ENCODE measurements at regions not wholly inside any gene's neighbourhood (a gene's known extent, or its start where the extent isn't known, plus 50 kb on each side); places are given as distances from the start of the nearest gene placed in this dataset.

DNA sequence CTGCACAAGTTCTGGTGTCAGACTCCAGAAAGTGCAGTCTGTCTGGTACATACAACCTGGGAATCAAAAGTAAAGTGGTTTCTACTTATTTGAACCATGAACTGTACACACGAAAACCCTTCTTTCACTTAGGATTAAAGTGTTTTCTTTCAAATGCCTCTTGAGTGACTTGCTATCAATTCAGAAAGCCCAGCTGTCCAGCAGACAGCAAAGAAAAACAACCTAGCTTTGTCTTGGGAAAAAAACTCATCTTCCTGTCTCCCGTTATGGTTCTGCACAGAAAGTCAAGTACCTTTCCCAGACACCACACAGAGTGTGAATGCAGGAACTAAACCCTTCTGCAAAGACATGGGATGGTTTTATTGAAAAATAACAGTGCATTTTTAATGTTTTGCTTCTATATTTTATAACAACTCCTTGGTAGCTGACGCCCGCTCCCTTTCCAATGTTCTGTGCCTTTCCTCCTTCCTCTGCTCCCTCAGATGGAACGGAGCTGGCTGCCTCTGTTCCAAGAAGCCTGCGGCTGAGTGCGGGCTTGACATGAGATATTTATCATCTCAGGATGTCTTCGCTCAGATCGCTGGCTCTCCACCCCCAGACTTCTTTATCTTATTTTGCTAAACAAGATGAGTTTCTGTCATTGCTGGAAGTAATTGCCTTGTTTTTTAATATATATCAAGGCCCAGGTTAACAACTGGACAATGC, 322.3 kb upstream of the B3GAT1 start:
- ChIA-PET POLR2A (ENCODE audit: partially characterized antibody) (no interaction called here), CTCF (ENCODE audit: partially characterized antibody) (no interaction called here)
- Histone ChIP-seq H3K4me3 (ENCODE audit: extremely low read depth in 1 of 4, insufficient read depth in 2 of 4, low read depth in 3 of 4, low read length in 4 of 4) (no peak overlapping the region), H2BK20ac (ENCODE audit: low read length) (no peak overlapping the region), H4K5ac (ENCODE audit: insufficient read length, low read depth, low read length) (no peak overlapping the region), H3K9ac (replicated peaks in 1 of 4; ENCODE audit: extremely low read depth in 1 of 4, low read depth in 3 of 4, low read length in 3 of 4) (no peak overlapping the region), H3K14ac (ENCODE audit: insufficient read length) (no peak overlapping the region), H2BK5ac (ENCODE audit: low read depth, low read length) (no peak overlapping the region), H3K4ac (replicated peaks; ENCODE audit: insufficient read length, low read depth, low read length) (no peak overlapping the region), H3K27me3 (replicated peaks in 1 of 4; ENCODE audit: control insufficient read depth in 3 of 4, extremely low read depth in 1 of 4, insufficient read depth in 3 of 4, low read length in 3 of 4) (0 out of 7 replicates have a peak, but pooled peaks cover 0 to 3% (median 0%) of the 10 kb centered on the region in 4 experiments), H3K4me2 (ENCODE audit: insufficient read depth in 1 of 2, low read depth in 2 of 2, low read length in 2 of 2) (no peak overlapping the region), H2AFZ (ENCODE audit: low read length) (no peak overlapping the region), H3K23ac (ENCODE audit: insufficient read length) (no peak overlapping the region), H2AK5ac (ENCODE audit: low read depth, low read length) (no peak overlapping the region), H3K79me1 (ENCODE audit: low read depth, low read length) (no peaks in the 10 kb centered on the region), H3K9me3 (ENCODE audit: insufficient read depth in 2 of 2, low read depth in 1 of 2, low read length in 1 of 2) (no peaks in the 10 kb centered on the region; a peak in 1 of 4 replicates), H3K4me1 (replicated peaks in 1 of 4; ENCODE audit: control insufficient read depth in 3 of 4, insufficient read depth in 4 of 4, low read length in 3 of 4) (peaks cover 14 to 22% (median 17%) of the 10 kb centered on the region in 4 experiments), H4K20me1 (replicated peaks in 1 of 2; ENCODE audit: control insufficient read depth in 1 of 2, insufficient read depth in 2 of 2, low read length in 2 of 2) (no peaks in the 10 kb centered on the region), H3K23me2 (ENCODE audit: low read depth, low read length) (peaks cover 2% of the 10 kb centered on the region; the same call in 1 of the 2 replicates), H2BK12ac (ENCODE audit: low read depth, low read length) (no peak overlapping the region), H3K27ac (ENCODE audit: low read depth, low read length) (no peak overlapping the region), H2BK120ac (replicated peaks; ENCODE audit: low read depth, low read length) (no peak overlapping the region), H3K56ac (replicated peaks; ENCODE audit: insufficient read length, low read depth, low read length) (no peak overlapping the region), H3K18ac (ENCODE audit: extremely low read depth, low read length) (no peak overlapping the region), H4K91ac (replicated peaks; ENCODE audit: insufficient read length, low read length) (no peak overlapping the region), H3K36me3 (ENCODE audit: control insufficient read depth in 2 of 4, insufficient read depth in 4 of 4, low read length in 3 of 4) (no peaks in the 10 kb centered on the region), H3K79me2 (ENCODE audit: control insufficient read depth in 1 of 2, insufficient read depth in 2 of 2, low read length in 2 of 2) (no peaks in the 10 kb centered on the region), H2BK15ac (ENCODE audit: low read length) (no peak overlapping the region), H4K8ac (ENCODE audit: extremely low read depth, insufficient read depth, low read length) (no peak overlapping the region)
- FAIRE-seq (no peak), DNase-seq (ENCODE audit: low read depth in 1 of 2, low spot score in 2 of 2) (no peak)
- 88% methylated on average over 9 of the region's 9 CpGs; no CpG with 5 or more reads in 1 of the 2 experiments for WGBS, 2 experiments (ENCODE audit: extremely low coverage in 1 of 2, insufficient coverage in 1 of 2, insufficient read length in 1 of 2, insufficient replicate concordance in 2 of 2, low coverage in 1 of 2, low lambda C conversion rate in 2 of 2, missing lambda C conversion rate in 1 of 2)
- no peak for TF ChIP-seq NRF1 (IDR thresholded peaks at IDR 0.05; ENCODE audit: low read depth, low read length)
- TF ChIP-seq CREB1 (IDR thresholded peaks at IDR 0.05) = no peak
- TF ChIP-seq EP300 (IDR thresholded peaks at IDR 0.05; ENCODE audit: borderline replicate concordance in 1 of 2, low read depth in 2 of 2, low read length in 2 of 2) = no peak
- no peak for TF ChIP-seq SP1 (IDR thresholded peaks at IDR 0.05; ENCODE audit: low read depth, low read length)
- TF ChIP-seq, protein P1, sequence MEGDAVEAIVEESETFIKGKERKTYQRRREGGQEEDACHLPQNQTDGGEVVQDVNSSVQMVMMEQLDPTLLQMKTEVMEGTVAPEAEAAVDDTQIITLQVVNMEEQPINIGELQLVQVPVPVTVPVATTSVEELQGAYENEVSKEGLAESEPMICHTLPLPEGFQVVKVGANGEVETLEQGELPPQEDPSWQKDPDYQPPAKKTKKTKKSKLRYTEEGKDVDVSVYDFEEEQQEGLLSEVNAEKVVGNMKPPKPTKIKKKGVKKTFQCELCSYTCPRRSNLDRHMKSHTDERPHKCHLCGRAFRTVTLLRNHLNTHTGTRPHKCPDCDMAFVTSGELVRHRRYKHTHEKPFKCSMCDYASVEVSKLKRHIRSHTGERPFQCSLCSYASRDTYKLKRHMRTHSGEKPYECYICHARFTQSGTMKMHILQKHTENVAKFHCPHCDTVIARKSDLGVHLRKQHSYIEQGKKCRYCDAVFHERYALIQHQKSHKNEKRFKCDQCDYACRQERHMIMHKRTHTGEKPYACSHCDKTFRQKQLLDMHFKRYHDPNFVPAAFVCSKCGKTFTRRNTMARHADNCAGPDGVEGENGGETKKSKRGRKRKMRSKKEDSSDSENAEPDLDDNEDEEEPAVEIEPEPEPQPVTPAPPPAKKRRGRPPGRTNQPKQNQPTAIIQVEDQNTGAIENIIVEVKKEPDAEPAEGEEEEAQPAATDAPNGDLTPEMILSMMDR (IDR thresholded peaks at IDR 0.05; ENCODE audit: control extremely low read depth in 1 of 3, insufficient read depth in 1 of 3, low read depth in 1 of 3, low read length in 3 of 3) = no peak
- no peak for TF ChIP-seq TAF7 (optimal IDR thresholded peaks at IDR 0.05; ENCODE audit: borderline replicate concordance, low read depth, low read length)
- no peak for TF ChIP-seq KDM1A (IDR thresholded peaks at IDR 0.05; ENCODE audit: borderline replicate concordance, low read length)
- TF ChIP-seq GABPA (IDR thresholded peaks at IDR 0.05; ENCODE audit: borderline replicate concordance, insufficient read depth, low read length) = no peak
- TF ChIP-seq TBP (IDR thresholded peaks at IDR 0.05; ENCODE audit: low read depth, low read length) = no peak
- TF ChIP-seq JUND (IDR thresholded peaks at IDR 0.05; ENCODE audit: low read length) = no peak
- no peak for TF ChIP-seq ASH2L (IDR thresholded peaks at IDR 0.05; ENCODE audit: low read length)
